SW 1271 (cell line): ENCODE measurements at regions not wholly inside any gene's neighbourhood (a gene's known extent, or its start where the extent isn't known, plus 50 kb on each side); places are given as distances from the start of the nearest gene placed in this dataset.

Source experiments
- DNase-seq, 2 experiments: peaks; one replicate each; lab custom pipeline; 2025; lab: John Stamatoyannopoulos, UW

DNA sequence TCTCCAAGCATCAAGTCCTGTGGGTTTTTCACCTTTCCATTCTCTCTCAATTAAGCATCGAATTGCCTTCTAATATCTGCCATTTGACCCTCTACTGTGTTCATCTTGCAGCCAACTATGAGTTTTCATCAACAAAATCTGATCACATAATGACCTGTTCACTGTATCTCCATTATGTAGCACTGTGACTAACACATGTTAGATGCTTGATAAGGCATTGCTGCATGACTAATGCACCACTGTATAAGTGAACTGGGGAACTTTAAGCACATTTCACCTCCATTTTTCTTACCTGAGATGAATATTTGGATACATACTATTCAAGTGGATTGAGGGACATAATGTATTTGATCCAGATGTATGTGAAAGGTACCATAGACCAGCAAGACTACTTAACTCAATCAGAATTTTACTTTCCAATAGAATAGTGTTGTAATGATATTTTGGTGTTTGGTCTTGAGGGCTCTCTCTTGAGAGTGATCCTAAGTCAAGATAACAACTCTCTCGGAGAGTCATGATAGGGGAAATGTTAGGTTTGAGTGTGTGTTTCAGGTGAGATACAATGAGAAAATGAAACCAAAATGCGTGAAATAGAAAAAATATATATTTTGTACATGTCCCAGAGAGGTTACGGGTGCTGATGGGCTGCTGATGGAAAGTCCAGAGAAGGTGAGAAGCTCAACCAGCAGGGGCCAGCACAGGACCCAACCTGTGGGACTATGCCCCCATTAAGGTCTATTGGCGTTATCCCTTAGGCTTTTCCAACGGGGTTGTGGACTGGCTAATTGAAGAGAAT lies 60.2 kb upstream of the HS3ST1 start:
- no peak for DNase-seq

- no peak for DNase-seq
Measured at GRCh38 chr4:11487868-11488544, 59.3 kb upstream of the HS3ST1 start.

DNA sequence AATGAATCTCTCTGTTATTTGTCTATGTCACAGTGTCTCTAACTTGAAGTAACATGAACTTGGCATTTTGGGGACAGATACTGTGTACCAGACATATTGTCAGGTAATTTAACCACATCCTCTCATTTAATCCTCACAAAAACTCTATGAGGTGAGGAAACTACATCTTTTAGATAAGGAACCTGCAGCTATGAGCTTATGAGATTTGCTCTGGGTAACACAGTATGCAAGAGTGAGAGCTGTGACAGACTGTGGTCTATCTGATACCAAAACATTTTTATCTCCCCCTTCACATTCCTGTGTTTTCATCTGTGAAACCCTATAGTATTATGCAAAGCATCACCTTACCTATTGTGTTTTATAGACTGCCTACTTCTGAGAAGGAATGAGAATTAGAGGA lies 58.4 kb upstream of the HS3ST1 start:
- no peak for DNase-seq

DNA sequence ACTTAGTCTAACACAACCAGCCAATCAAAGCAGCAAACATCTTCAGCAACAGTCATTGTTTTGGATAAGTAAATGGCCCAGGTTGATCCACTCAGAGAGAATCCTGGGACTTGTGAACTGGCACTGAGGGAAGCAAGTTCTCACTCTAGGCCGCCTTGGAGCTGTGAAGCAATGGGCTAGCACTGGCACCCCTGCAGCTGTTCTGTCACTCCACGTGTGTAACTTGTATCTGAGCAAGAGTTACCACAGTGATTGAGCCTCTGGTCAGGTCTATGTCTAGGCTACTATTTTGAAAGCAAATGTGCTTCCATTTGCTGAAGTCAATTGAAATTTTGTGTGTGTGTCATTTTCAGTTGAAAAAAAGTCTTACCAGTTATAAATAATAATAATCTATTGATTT lies 57.2 kb upstream of the HS3ST1 start:
- DNase-seq: no peak

DNA sequence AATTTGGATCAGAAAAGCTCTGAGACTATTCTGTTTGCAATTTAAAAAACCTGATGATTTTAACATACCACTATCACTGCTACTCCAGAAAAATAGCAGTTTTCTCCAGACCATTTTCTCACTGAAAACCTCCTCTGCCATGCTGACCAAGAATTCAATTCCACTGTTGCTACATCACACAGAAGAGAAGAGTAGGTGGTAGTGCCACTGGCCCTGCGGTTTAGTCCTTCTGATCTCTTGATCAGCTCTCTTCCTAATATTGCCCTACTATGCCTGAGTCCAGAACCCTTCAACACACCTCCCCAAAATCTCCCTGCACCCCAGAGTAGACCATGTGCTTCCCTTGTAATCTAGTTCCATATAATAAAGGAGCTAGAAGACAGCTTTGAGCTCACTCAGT lies 55.8 kb upstream of the HS3ST1 start:
- DNase-seq: no peak

DNA sequence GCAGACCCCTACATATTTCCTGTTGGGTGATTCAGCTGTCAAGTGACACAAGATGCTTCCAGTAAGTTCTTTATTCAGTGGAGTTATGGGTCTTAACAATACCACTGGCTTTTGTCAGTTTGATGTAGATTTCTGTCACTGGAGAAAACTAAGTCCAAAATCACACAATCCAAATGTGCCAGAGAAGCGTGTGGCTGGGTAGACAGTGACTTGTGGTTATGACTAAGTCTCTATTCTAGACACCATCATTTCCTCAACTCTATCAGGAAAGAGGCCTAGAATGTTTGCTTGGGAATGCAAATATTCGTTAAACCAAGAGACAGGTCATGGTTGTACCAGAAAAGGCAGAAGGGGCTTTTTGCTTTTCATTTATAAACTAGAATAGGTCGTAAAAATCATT lies 54.4 kb upstream of the HS3ST1 start:
- no peak for DNase-seq

DNA sequence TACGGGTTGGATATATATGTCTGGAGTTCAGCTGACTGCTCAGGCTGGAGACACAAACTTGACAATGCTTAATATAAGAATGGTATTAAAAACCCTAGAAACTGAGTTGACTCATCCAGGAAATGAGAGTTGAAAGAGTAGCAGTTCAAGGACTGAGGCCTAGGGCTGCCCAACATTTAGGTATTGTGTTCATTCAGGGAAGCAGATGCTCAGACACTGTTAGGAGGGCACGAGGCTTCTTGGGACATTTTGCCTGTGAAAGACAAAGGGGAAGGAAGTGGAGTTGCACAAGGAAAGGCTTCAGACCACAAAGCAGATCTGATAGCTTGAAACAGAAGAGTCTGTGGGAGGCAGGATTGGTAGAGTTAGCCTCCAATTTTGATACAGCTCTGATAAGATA lies 52.0 kb upstream of the HS3ST1 start:
- no peak for DNase-seq
